CD4-positive, alpha-beta T cell (primary cell): ENCODE measurements at regions not wholly inside any gene's neighbourhood (a gene's known extent, or its start where the extent isn't known, plus 50 kb on each side); places are given as distances from the start of the nearest gene placed in this dataset.

Experiments
- ATAC-seq: fragments of 200-7000 bp; cut with Tn5 transposase; one replicate; pipeline ENCODE4 v1.10.0; 2022; ENCODE audit warnings: mild to moderate bottlenecking; ENCODE audit not compliant: poor library complexity
- CTCF ChIA-PET: fragments of 350-600 bp; sonication (Branson Sonifier 250); formaldehyde crosslinking; loops from one replicate; lab custom pipeline; 2021; ENCODE audit warnings: antibody characterized with exemption, inconsistent platforms; lab: Charles Lee
- POLR2A ChIA-PET: fragments of 350-600 bp; sonication (Branson Sonifier 250); formaldehyde crosslinking; loops from one replicate; lab custom pipeline; 2021; ENCODE audit warnings: antibody characterized with exemption, inconsistent platforms; lab: Charles Lee
- DNase-seq, 14 experiments: peaks; one replicate each; pipeline ENCODE4 v3.0.0-alpha.2; 2013 to 2020; ENCODE audit warnings: mixed read lengths in 2 of 14
- H3K27ac ChIP-seq, 2 donors: one replicate each; pipeline versions ENCODE4 v1.5.1 to v1.7.0; 2013; ENCODE audit warnings: low read length in 2 of 2, low read depth in 1 of 2, mild to moderate bottlenecking in 1 of 2
- H3K27me3 ChIP-seq, 2 experiments: 1 replicate in 1 of 2; 2 replicates in 1 of 2; pipeline versions ENCODE4 v1.6.1 to v1.7.0; 2013; ENCODE audit warnings: low read length in 2 of 2, control low read depth in 1 of 2, mild to moderate bottlenecking in 1 of 2, moderate library complexity in 1 of 2; ENCODE audit not compliant: insufficient read depth in 2 of 2, control insufficient read depth in 1 of 2
- H3K36me3 ChIP-seq: one replicate; pipeline ENCODE4 v1.6.1; 2013; ENCODE audit warnings: low read length, control low read depth; ENCODE audit not compliant: insufficient read depth
- H3K4me1 ChIP-seq: one replicate; pipeline ENCODE4 v1.6.1; 2013; ENCODE audit warnings: low read length, control low read depth; ENCODE audit not compliant: insufficient read depth
- H3K4me3 ChIP-seq: one replicate; pipeline ENCODE4 v1.5.1; 2013; ENCODE audit warnings: mild to moderate bottlenecking, low read length, moderate library complexity
- H3K9me3 ChIP-seq, 2 experiments: 1 replicate in 1 of 2; 2 replicates in 1 of 2; pipeline versions ENCODE4 v1.6.1 to v1.7.0; 2013; ENCODE audit warnings: low read length in 2 of 2, mild to moderate bottlenecking in 2 of 2, control low read depth in 1 of 2, moderate library complexity in 1 of 2; ENCODE audit not compliant: control insufficient read depth in 1 of 2, insufficient read depth in 1 of 2
- H3K27ac Mint-ChIP-seq: one replicate; pipeline ENCODE4 v1.8.0; 2020; ENCODE audit warnings: mixed read lengths
- H3K27me3 Mint-ChIP-seq: one replicate; pipeline ENCODE4 v1.8.0; 2021; ENCODE audit warnings: mixed read lengths
- H3K36me3 Mint-ChIP-seq: one replicate; pipeline ENCODE4 v1.8.0; 2021; ENCODE audit warnings: low read depth, mixed read lengths
- H3K4me1 Mint-ChIP-seq: one replicate; pipeline ENCODE4 v1.8.0; 2021; ENCODE audit warnings: low read depth, mixed read lengths
- H3K4me3 Mint-ChIP-seq: one replicate; pipeline ENCODE4 v1.8.0; 2020; ENCODE audit warnings: mild to moderate bottlenecking, mixed read lengths
- H3K9me3 Mint-ChIP-seq: one replicate; pipeline ENCODE4 v1.8.0; 2020; ENCODE audit warnings: mixed read lengths
- intact Hi-C, 2 experiments: fragments of 100-400 bp; cut with DNase I in 1 of 2; cut with micrococcal nuclease in 1 of 2; formaldehyde crosslinking; loops; one replicate each; pipeline versions ENCODE4 v1.15.1 to v1.9.0; 2023 to 2025; cut with DNase I, micrococcal nuclease
- TF ChIP-seq, protein P1 (sequence below): fragments of 200-600 bp; IDR thresholded peaks from one replicate; pipeline ENCODE4 v1.8.0; 2022; ENCODE audit warnings: antibody characterized with exemption, mild to moderate bottlenecking

DNA sequence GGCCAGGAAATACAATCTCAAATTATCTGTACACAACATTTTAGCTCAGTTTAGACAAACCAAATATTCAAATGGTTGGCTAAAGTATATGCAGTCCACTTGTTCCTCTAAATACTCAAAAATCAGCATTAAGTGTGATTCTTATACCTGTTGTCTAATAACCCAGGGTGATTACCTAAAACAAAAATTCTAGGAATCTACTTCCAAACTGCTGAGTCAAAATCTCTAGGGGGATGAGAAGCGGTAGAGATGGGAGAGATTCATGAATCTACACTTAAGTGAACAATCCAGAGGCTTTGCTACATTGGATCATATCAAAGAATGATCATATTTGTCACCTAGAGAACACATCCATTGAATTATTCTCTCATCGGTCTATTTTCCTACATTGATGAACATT is 420.9 kb upstream of the PKDCC start:
- H3K4me1 Mint-ChIP-seq: no peaks in the 10 kb centered on the region
- H3K4me1 ChIP-seq: no peaks in the 10 kb centered on the region
- no peaks in the 10 kb centered on the region for H3K9me3 ChIP-seq
- ChIA-PET POLR2A (no interaction called here), CTCF (no interaction called here)
- H3K36me3 Mint-ChIP-seq: no peaks in the 10 kb centered on the region
- DNase-seq (no peak), ATAC-seq (no peak)
- peaks cover 4% of the 10 kb centered on the region for H3K27me3 Mint-ChIP-seq
- H3K4me3 ChIP-seq: no peak overlapping the region
- H3K9me3 Mint-ChIP-seq: no peaks in the 10 kb centered on the region
- H3K36me3 ChIP-seq: no peaks in the 10 kb centered on the region
- TF ChIP-seq, protein P1, sequence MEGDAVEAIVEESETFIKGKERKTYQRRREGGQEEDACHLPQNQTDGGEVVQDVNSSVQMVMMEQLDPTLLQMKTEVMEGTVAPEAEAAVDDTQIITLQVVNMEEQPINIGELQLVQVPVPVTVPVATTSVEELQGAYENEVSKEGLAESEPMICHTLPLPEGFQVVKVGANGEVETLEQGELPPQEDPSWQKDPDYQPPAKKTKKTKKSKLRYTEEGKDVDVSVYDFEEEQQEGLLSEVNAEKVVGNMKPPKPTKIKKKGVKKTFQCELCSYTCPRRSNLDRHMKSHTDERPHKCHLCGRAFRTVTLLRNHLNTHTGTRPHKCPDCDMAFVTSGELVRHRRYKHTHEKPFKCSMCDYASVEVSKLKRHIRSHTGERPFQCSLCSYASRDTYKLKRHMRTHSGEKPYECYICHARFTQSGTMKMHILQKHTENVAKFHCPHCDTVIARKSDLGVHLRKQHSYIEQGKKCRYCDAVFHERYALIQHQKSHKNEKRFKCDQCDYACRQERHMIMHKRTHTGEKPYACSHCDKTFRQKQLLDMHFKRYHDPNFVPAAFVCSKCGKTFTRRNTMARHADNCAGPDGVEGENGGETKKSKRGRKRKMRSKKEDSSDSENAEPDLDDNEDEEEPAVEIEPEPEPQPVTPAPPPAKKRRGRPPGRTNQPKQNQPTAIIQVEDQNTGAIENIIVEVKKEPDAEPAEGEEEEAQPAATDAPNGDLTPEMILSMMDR: no peak
- peaks cover 0 to 3% of the 10 kb centered on the region in 2 experiments for H3K27me3 ChIP-seq
- no peak overlapping the region for H3K27ac Mint-ChIP-seq
- intact Hi-C loops: no loop called here
- no peak overlapping the region for H3K27ac ChIP-seq
- H3K4me3 Mint-ChIP-seq: no peak overlapping the region

DNA sequence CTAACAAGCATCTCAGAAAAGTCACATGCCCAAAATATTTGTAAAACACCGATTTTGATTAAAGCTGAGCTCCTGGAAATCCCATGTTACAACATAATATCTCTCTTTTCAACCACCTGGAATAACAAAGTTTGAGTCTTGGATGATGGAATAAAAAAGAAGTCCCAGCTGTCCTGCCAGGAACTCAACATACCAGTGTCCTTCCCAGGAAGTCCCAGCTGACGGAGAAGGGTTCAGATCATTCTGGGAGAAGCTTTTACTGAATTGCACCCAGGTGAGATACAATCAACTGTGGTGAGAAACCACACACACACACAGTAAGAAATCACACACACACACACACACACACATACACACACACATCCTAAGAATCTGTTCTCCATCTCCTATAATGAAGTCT is 413.1 kb upstream of the PKDCC start:
- H3K9me3 ChIP-seq: peaks cover 0 to 9% of the 10 kb centered on the region in 2 experiments
- ChIA-PET CTCF (no interaction called here), POLR2A (no interaction called here)
- no peaks in the 10 kb centered on the region for H3K4me1 ChIP-seq
- no peaks in the 10 kb centered on the region for H3K9me3 Mint-ChIP-seq
- H3K27ac Mint-ChIP-seq: no peak overlapping the region
- intact Hi-C loops: no loop called here
- no peaks in the 10 kb centered on the region for H3K27me3 ChIP-seq
- no peak overlapping the region for H3K4me3 ChIP-seq
- H3K27me3 Mint-ChIP-seq: no peaks in the 10 kb centered on the region
- H3K36me3 ChIP-seq: no peaks in the 10 kb centered on the region
- no peak overlapping the region for H3K4me3 Mint-ChIP-seq
- no peaks in the 10 kb centered on the region for H3K4me1 Mint-ChIP-seq
- TF ChIP-seq, protein P1: no peak
- no peak overlapping the region for H3K27ac ChIP-seq
- H3K36me3 Mint-ChIP-seq: no peaks in the 10 kb centered on the region
- ATAC-seq: no peak
- DNase-seq: no peak

DNA sequence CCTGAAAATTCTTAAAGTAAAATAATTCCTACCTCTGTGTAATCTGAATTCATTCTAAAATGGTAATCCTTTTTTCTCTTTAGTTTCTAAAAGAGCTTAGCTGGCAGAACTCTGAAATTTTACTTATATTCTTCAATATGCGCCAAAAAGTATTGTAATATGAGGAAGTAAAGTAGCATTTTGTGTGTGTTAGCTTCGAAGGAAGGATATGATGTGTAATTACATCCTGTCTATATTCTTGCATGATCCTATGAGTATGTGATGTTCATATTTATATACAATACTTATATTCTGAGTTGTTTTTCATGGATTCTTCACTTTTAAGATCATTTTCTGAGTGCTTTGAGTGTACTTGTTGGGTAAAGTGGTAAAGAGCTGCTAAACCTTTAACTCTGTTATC is 402.9 kb upstream of the PKDCC start:
- Histone ChIP-seq H3K27ac (no peak overlapping the region), H3K36me3 (no peaks in the 10 kb centered on the region), H3K4me1 (no peaks in the 10 kb centered on the region), H3K4me3 (no peak overlapping the region), H3K27me3 (no peaks in the 10 kb centered on the region), H3K9me3 (no peaks in the 10 kb centered on the region)
- no peaks in the 10 kb centered on the region for H3K4me1 Mint-ChIP-seq
- TF ChIP-seq, protein P1: no peak
- H3K27ac Mint-ChIP-seq: no peak overlapping the region
- H3K9me3 Mint-ChIP-seq: no peaks in the 10 kb centered on the region
- H3K27me3 Mint-ChIP-seq: no peaks in the 10 kb centered on the region
- no peak for DNase-seq
- POLR2A ChIA-PET: no interaction called here
- intact Hi-C loops: no loop called here
- no peak overlapping the region for H3K4me3 Mint-ChIP-seq
- CTCF ChIA-PET: no interaction called here
- H3K36me3 Mint-ChIP-seq: no peaks in the 10 kb centered on the region
- no peak for ATAC-seq
